ENCODE measurements at regions not wholly inside any gene's neighbourhood (a gene's known extent, or its start where the extent isn't known, plus 50 kb on each side); places are given as distances from the start of the nearest gene placed in this dataset.

- no peak for TF ChIP-seq CTCF (IDR thresholded peaks at IDR 0.05; ENCODE audit: low read depth, low read length)
- no peak for DNase-seq (ENCODE audit: extremely low read depth, low read depth)
Measured at GRCh38 chr6:165713845-165714466, 50.9 kb upstream of the PDE10A start.
